SJSA1 (cell line): ENCODE measurements at regions not wholly inside any gene's neighbourhood (a gene's known extent, or its start where the extent isn't known, plus 50 kb on each side); places are given as distances from the start of the nearest gene placed in this dataset.
"Not testable (repeated sequence)": the region's sequence is repeated elsewhere in the genome, so short reads cannot be mapped to it uniquely, and the experiment has no call there.

Experiments
- DNase-seq, 2 experiments: peaks; one replicate each; pipeline ENCODE4 v3.0.0-alpha.2; 2015 to 2020; ENCODE audit warnings: low spot score in 2 of 2, low read depth in 1 of 2
- H3K27ac ChIP-seq: fragments of 250-450 bp; sonication (Bioruptor Pico); 2 replicates; pipeline ENCODE4 v1.5.1; 2020; ENCODE audit warnings: mild to moderate bottlenecking, moderate library complexity
- H3K27me3 ChIP-seq: fragments of 250-450 bp; sonication (Bioruptor Pico); replicated peaks from 2 replicates; pipeline ENCODE4 v1.5.1; 2020; ENCODE audit warnings: mild to moderate bottlenecking, moderate library complexity
- H3K36me3 ChIP-seq: fragments of 250-450 bp; sonication (Bioruptor Pico); 2 replicates; pipeline ENCODE4 v1.5.1; 2020; ENCODE audit warnings: mild to moderate bottlenecking
- H3K4me1 ChIP-seq: fragments of 250-450 bp; sonication (Bioruptor Pico); replicated peaks from 2 replicates; pipeline ENCODE4 v1.6.1; 2021; ENCODE audit warnings: mild to moderate bottlenecking
- H3K4me3 ChIP-seq: fragments of 250-450 bp; sonication (Bioruptor Pico); 2 replicates; pipeline ENCODE4 v1.5.1; 2020; ENCODE audit warnings: mild to moderate bottlenecking
- H3K9me3 ChIP-seq: fragments of 250-450 bp; sonication (Bioruptor Pico); replicated peaks from 2 replicates; pipeline ENCODE4 v1.5.1; 2020; ENCODE audit warnings: mild to moderate bottlenecking

GRCh38 chr14:78023112-78023511, 147.1 kb upstream of the NRXN3 start:
- Histone ChIP-seq H3K9me3 (no peaks in the 10 kb centered on the region), H3K27me3 (no peaks in the 10 kb centered on the region), H3K36me3 (no peaks in the 10 kb centered on the region), H3K27ac (no peak overlapping the region), H3K4me1 (no peaks in the 10 kb centered on the region), H3K4me3 (no peak overlapping the region)
- DNase-seq, result no peak

GRCh38 chr14:78028471-78028870, 141.7 kb upstream of the NRXN3 start:
- Histone ChIP-seq H3K4me3 (no peak overlapping the region), H3K4me1 (no peaks in the 10 kb centered on the region), H3K27ac (no peak overlapping the region), H3K36me3 (no peaks in the 10 kb centered on the region), H3K9me3 (no peaks in the 10 kb centered on the region), H3K27me3 (no peaks in the 10 kb centered on the region)
- no peak for DNase-seq

GRCh38 chr14:78029601-78030372, 140.4 kb upstream of the NRXN3 start:
- Histone ChIP-seq H3K27me3 (no peaks in the 10 kb centered on the region), H3K9me3 (no peaks in the 10 kb centered on the region), H3K4me1 (no peaks in the 10 kb centered on the region), H3K36me3 (no peaks in the 10 kb centered on the region), H3K4me3 (no peak overlapping the region), H3K27ac (no peak overlapping the region)
- no peak for DNase-seq

GRCh38 chr14:78043349-78043748, 126.8 kb upstream of the NRXN3 start:
- Histone ChIP-seq H3K27me3 (no peaks in the 10 kb centered on the region), H3K4me1 (no peaks in the 10 kb centered on the region), H3K9me3 (no peaks in the 10 kb centered on the region), H3K36me3 (no peaks in the 10 kb centered on the region), H3K27ac (no peak overlapping the region), H3K4me3 (no peak overlapping the region)
- no peak for DNase-seq

GRCh38 chr14:78048120-78048519, 122.1 kb upstream of the NRXN3 start:
- no peak overlapping the region for H3K4me3 ChIP-seq
- H3K27ac ChIP-seq, result no peak overlapping the region
- H3K27me3 ChIP-seq, result no peaks in the 10 kb centered on the region

GRCh38 chr14:78056890-78057289, 113.3 kb upstream of the NRXN3 start:
- not testable (repeated sequence) for H3K9me3 ChIP-seq, DNase-seq, H3K27ac ChIP-seq, H3K4me3 ChIP-seq, H3K36me3 ChIP-seq, H3K27me3 ChIP-seq, H3K4me1 ChIP-seq

More at GRCh38 chr14:78048120-78048519, 122.1 kb upstream of the NRXN3 start:
- no peak for DNase-seq
- no peaks in the 10 kb centered on the region for H3K4me1 ChIP-seq
- H3K9me3 ChIP-seq, result no peaks in the 10 kb centered on the region
- no peaks in the 10 kb centered on the region for H3K36me3 ChIP-seq

GRCh38 chr14:78070344-78070743, 99.8 kb upstream of the NRXN3 start:
- H3K36me3 ChIP-seq, result no peaks in the 10 kb centered on the region
- H3K27ac ChIP-seq, result no peak overlapping the region
- no peaks in the 10 kb centered on the region for H3K4me1 ChIP-seq
- no peaks in the 10 kb centered on the region for H3K9me3 ChIP-seq
- H3K27me3 ChIP-seq, result no peaks in the 10 kb centered on the region
- H3K4me3 ChIP-seq, result no peak overlapping the region
- DNase-seq, result no peak

- H3K27me3 ChIP-seq, result no peaks in the 10 kb centered on the region
- no peak overlapping the region for H3K27ac ChIP-seq
- no peak for DNase-seq
- no peaks in the 10 kb centered on the region for H3K9me3 ChIP-seq
- no peak overlapping the region for H3K4me3 ChIP-seq
- H3K36me3 ChIP-seq, result no peaks in the 10 kb centered on the region
- no peaks in the 10 kb centered on the region for H3K4me1 ChIP-seq
Observed at GRCh38 chr14:78071016-78071549, 99.1 kb upstream of the NRXN3 start.

- no peaks in the 10 kb centered on the region for H3K9me3 ChIP-seq
- no peak for DNase-seq
Observed at GRCh38 chr14:78073028-78073427, 97.1 kb upstream of the NRXN3 start.

GRCh38 chr14:78074561-78074960, 95.6 kb upstream of the NRXN3 start:
- no peaks in the 10 kb centered on the region for H3K36me3 ChIP-seq
- H3K27me3 ChIP-seq, result no peaks in the 10 kb centered on the region

More at GRCh38 chr14:78073028-78073427, 97.1 kb upstream of the NRXN3 start:
- no peaks in the 10 kb centered on the region for H3K4me1 ChIP-seq
- no peaks in the 10 kb centered on the region for H3K27me3 ChIP-seq
- no peak overlapping the region for H3K4me3 ChIP-seq
- no peaks in the 10 kb centered on the region for H3K36me3 ChIP-seq
- H3K27ac ChIP-seq, result no peak overlapping the region

GRCh38 chr14:78075033-78075432, 95.1 kb upstream of the NRXN3 start:
- Histone ChIP-seq H3K4me1 (no peaks in the 10 kb centered on the region), H3K9me3 (no peaks in the 10 kb centered on the region), H3K27me3 (no peaks in the 10 kb centered on the region), H3K4me3 (no peak overlapping the region), H3K27ac (no peak overlapping the region), H3K36me3 (no peaks in the 10 kb centered on the region)
- DNase-seq, result no peak

More at GRCh38 chr14:78074561-78074960, 95.6 kb upstream of the NRXN3 start:
- no peak for DNase-seq
- H3K27ac ChIP-seq, result no peak overlapping the region
- H3K9me3 ChIP-seq, result no peaks in the 10 kb centered on the region
- H3K4me1 ChIP-seq, result no peaks in the 10 kb centered on the region
- H3K4me3 ChIP-seq, result no peak overlapping the region

- H3K36me3 ChIP-seq, result no peaks in the 10 kb centered on the region
- no peaks in the 10 kb centered on the region for H3K27me3 ChIP-seq
- no peak for DNase-seq
- no peak overlapping the region for H3K4me3 ChIP-seq
- H3K4me1 ChIP-seq, result no peaks in the 10 kb centered on the region
- no peaks in the 10 kb centered on the region for H3K9me3 ChIP-seq
- H3K27ac ChIP-seq, result no peak overlapping the region
Observed at GRCh38 chr14:78075555-78076277, 94.5 kb upstream of the NRXN3 start.

- no peaks in the 10 kb centered on the region for H3K4me1 ChIP-seq
- H3K4me3 ChIP-seq, result no peak overlapping the region
- no peak overlapping the region for H3K27ac ChIP-seq
- H3K36me3 ChIP-seq, result no peaks in the 10 kb centered on the region
- no peak for DNase-seq
- no peaks in the 10 kb centered on the region for H3K27me3 ChIP-seq
- H3K9me3 ChIP-seq, result no peaks in the 10 kb centered on the region
Observed at GRCh38 chr14:78081245-78081644, 88.9 kb upstream of the NRXN3 start.

- H3K9me3 ChIP-seq, result no peaks in the 10 kb centered on the region
- H3K27me3 ChIP-seq, result no peaks in the 10 kb centered on the region
- H3K36me3 ChIP-seq, result no peaks in the 10 kb centered on the region
- no peak overlapping the region for H3K4me3 ChIP-seq
- no peak overlapping the region for H3K27ac ChIP-seq
- DNase-seq, result no peak
- H3K4me1 ChIP-seq, result no peaks in the 10 kb centered on the region
Observed at GRCh38 chr14:78083837-78084236, 86.3 kb upstream of the NRXN3 start.
